A549 (cell line): ENCODE measurements at regions not wholly inside any gene's neighbourhood (a gene's known extent, or its start where the extent isn't known, plus 50 kb on each side); places are given as distances from the start of the nearest gene placed in this dataset.

Experiments used
- ATAC-seq, 2 experiments: fragments of 200-7000 bp in 1 of 2; fragments of >200 bp in 1 of 2; cut with Nextera tagmentation in 1 of 2; cut with Tn5 transposase in 1 of 2; 3 replicates each; pipeline versions ENCODE4 v1.8.0 to v1.9.1; 2018 to 2020; ENCODE audit warnings: mild to moderate bottlenecking in 1 of 2, moderate library complexity in 1 of 2
- CTCF ChIA-PET: fragments of 300-600 bp; sonication (Branson Sonifier 250); formaldehyde crosslinking; extraction: SDS; loops from one replicate; lab custom pipeline; 2021; ENCODE audit warnings: antibody characterized with exemption, inconsistent platforms; lab: Yijun Ruan, JAX
- POLR2A ChIA-PET: fragments of 350-600 bp; formaldehyde crosslinking; extraction: SDS; loops from one replicate; lab custom pipeline; 2021; ENCODE audit warnings: antibody characterized with exemption, inconsistent platforms; lab: Yijun Ruan, JAX
- DNase-seq, 2 experiments: peaks; one replicate each; pipeline versions ENCODE4 v3.0.0 to v3.0.0-alpha.2; 2011 to 2016; ENCODE audit warnings: low read depth in 1 of 2, low spot score in 1 of 2
- FAIRE-seq: peaks from 2 replicates; lab custom pipeline; 2011; peaks lifted over from hg19 to GRCh38; lab: Jason Lieb, UNC
- H3K27ac ChIP-seq, 2 experiments: fragments of >200 bp; sonication (Bioruptor Twin); formaldehyde crosslinking; 3 replicates each; pipeline ENCODE4 v1.5.1; 2016 to 2017
- H3K4me1 ChIP-seq: fragments of >200 bp; sonication (Bioruptor Twin); formaldehyde crosslinking; 3 replicates; pipeline ENCODE4 v1.6.1; 2016
- H3K4me2 ChIP-seq: fragments of >200 bp; sonication (Bioruptor Twin); formaldehyde crosslinking; 3 replicates; pipeline ENCODE4 v1.6.1; 2016
- H3K4me3 ChIP-seq: fragments of >200 bp; sonication (Bioruptor Twin); formaldehyde crosslinking; 3 replicates; pipeline ENCODE4 v1.5.1; 2016
- H3K9me3 ChIP-seq: fragments of >200 bp; sonication (Bioruptor Twin); formaldehyde crosslinking; 3 replicates; pipeline ENCODE4 v1.6.1; 2016
- CBX8 ChIP-seq: fragments of 200-600 bp; sonication (generic); IDR thresholded peaks from 2 replicates; pipeline ENCODE4 v1.6.1; 2016
- CEBPB ChIP-seq, 2 experiments: fragments of >200 bp in 1 of 2; sonication (Bioruptor Twin) in 1 of 2; formaldehyde crosslinking in 1 of 2; IDR thresholded peaks; 2 replicates each; pipeline ENCODE4 v1.6.1; 2012 to 2016
- CHD2 ChIP-seq: fragments of 150-350 bp; IDR thresholded peaks from 2 replicates; pipeline ENCODE4 v1.6.1; 2014; ENCODE audit warnings: low read length; ENCODE audit not compliant: partially characterized antibody
- CHD4 ChIP-seq: fragments of 200-600 bp; sonication (generic); IDR thresholded peaks from 2 replicates; pipeline ENCODE4 v1.6.1; 2016; ENCODE audit warnings: antibody characterized with exemption, mild to moderate bottlenecking, borderline replicate concordance
- EHF ChIP-seq: fragments of 250-450 bp; sonication (Bioruptor Pico); IDR thresholded peaks from 2 replicates; pipeline ENCODE4 v1.5.0; 2020; ENCODE audit warnings: mild to moderate bottlenecking
- EP300 ChIP-seq, 2 experiments: fragments of >200 bp; sonication (Bioruptor Twin); formaldehyde crosslinking; IDR thresholded peaks; 2 replicates in 1 of 2; 3 replicates in 1 of 2; pipeline ENCODE4 v1.6.1; 2016 to 2017
- ESRRA ChIP-seq: fragments of 150-350 bp; IDR thresholded peaks from 2 replicates; pipeline ENCODE4 v1.6.1; 2014; ENCODE audit warnings: mild to moderate bottlenecking, low read length, borderline replicate concordance
- HOXB5 ChIP-seq: fragments of 250-450 bp; sonication (Bioruptor Pico); IDR thresholded peaks from 2 replicates; pipeline ENCODE4 v1.5.0; 2020; ENCODE audit warnings: mild to moderate bottlenecking, moderate library complexity
- JUN ChIP-seq, 2 experiments: fragments of >200 bp; sonication (Bioruptor Twin); formaldehyde crosslinking; IDR thresholded peaks; 2 replicates in 1 of 2; 3 replicates in 1 of 2; pipeline ENCODE4 v1.6.1; 2016 to 2017
- JUNB ChIP-seq: fragments of >200 bp; sonication (Bioruptor Twin); formaldehyde crosslinking; IDR thresholded peaks from 2 replicates; pipeline ENCODE4 v1.6.1; 2016
- KDM1A ChIP-seq: fragments of 200-600 bp; sonication (generic); IDR thresholded peaks from 2 replicates; pipeline ENCODE4 v1.6.1; 2016; ENCODE audit warnings: low read depth, mild to moderate bottlenecking
- MAFK ChIP-seq: fragments of 450-650 bp; IDR thresholded peaks from 2 replicates; pipeline ENCODE4 v1.6.1; 2014; ENCODE audit not compliant: partially characterized antibody
- NFE2L2 ChIP-seq: fragments of 150-350 bp; conservative IDR thresholded peaks from 2 replicates; pipeline ENCODE4 v1.6.1; 2014; ENCODE audit warnings: low read length
- POLR2AphosphoS2 ChIP-seq: conservative IDR thresholded peaks from 2 replicates; pipeline ENCODE4 v1.6.1; 2012; ENCODE audit warnings: low read length, improper control_type of control experiment, inconsistent platforms
- RARB ChIP-seq: fragments of 250-450 bp; sonication (Bioruptor Pico); IDR thresholded peaks from 2 replicates; pipeline ENCODE4 v1.8.0; 2021; ENCODE audit warnings: mild to moderate bottlenecking, moderate library complexity
- SMC3 ChIP-seq: fragments of >200 bp; sonication (Bioruptor Twin); formaldehyde crosslinking; IDR thresholded peaks from 3 replicates; pipeline ENCODE4 v1.6.1; 2018; ENCODE audit warnings: inconsistent platforms
- ZNF302 ChIP-seq: fragments of 250-450 bp; sonication (Bioruptor Pico); IDR thresholded peaks from 2 replicates; pipeline ENCODE4 v1.9.0; 2021; ENCODE audit warnings: inconsistent platforms, mild to moderate bottlenecking, moderate library complexity
- WGBS: methylation state at CpG from one replicate; pipeline ENCODE4 v1.1.6; 2017; ENCODE audit errors: missing lambda C conversion rate; 5-methylcytosine and 5-hydroxymethylcytosine counted together
- TF ChIP-seq, protein P1 (sequence below): fragments of 450-650 bp; IDR thresholded peaks from 2 replicates; pipeline ENCODE4 v1.6.1; 2014; ENCODE audit warnings: antibody characterized with exemption
- TF ChIP-seq, protein P2 (sequence below): fragments of >200 bp; sonication (Bioruptor Twin); formaldehyde crosslinking; IDR thresholded peaks from 2 replicates; pipeline ENCODE4 v1.6.1; 2016
- TF ChIP-seq, protein P3 (sequence below): fragments of >200 bp; sonication (Bioruptor Twin); formaldehyde crosslinking; IDR thresholded peaks from 3 replicates; pipeline ENCODE4 v1.6.1; 2016
- TF ChIP-seq, protein P4 (sequence below): IDR thresholded peaks from 2 replicates; pipeline ENCODE4 v1.6.1; 2012; ENCODE audit warnings: low read depth, borderline replicate concordance
- TF ChIP-seq, protein P5 (sequence below): fragments of 150-350 bp; IDR thresholded peaks from 2 replicates; pipeline ENCODE4 v1.6.1; 2014; ENCODE audit warnings: low read depth, mild to moderate bottlenecking, low read length
- TF ChIP-seq, protein P6 (sequence below): IDR thresholded peaks from 2 replicates; pipeline ENCODE4 v1.6.1; 2012
- TF ChIP-seq, protein P7 (sequence below): fragments of 200-600 bp; sonication (generic); IDR thresholded peaks from 2 replicates; pipeline ENCODE4 v1.6.1; 2016; ENCODE audit warnings: antibody characterized with exemption, mild to moderate bottlenecking, moderate library complexity

DNA sequence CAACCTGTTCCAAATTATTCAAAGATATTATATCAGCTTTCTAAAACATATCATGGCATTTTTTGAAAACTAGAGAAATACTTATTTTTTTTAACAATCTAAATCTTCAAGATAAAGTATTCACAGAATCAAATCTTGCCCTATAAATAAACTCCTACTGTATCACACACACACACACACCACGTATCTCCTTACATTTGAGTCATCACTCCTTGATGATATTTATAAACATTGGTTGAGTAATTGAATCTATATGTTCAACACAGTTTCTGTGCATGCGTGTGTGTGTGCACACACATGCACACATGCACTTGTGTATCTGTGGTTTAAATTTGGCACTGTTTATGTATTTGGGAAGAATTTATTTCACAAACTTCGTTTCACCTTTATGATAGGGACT lies 1716.4 kb downstream of the EFNA5 start:
- CTCF ChIA-PET: interaction anchor here (0.6 kb wide), 1 partner anchor 171 kb away, joined by 3 read pairs; no protein-coding TSS in a partner anchor
- H3K9me3 ChIP-seq: no peaks in the 10 kb centered on the region

DNA sequence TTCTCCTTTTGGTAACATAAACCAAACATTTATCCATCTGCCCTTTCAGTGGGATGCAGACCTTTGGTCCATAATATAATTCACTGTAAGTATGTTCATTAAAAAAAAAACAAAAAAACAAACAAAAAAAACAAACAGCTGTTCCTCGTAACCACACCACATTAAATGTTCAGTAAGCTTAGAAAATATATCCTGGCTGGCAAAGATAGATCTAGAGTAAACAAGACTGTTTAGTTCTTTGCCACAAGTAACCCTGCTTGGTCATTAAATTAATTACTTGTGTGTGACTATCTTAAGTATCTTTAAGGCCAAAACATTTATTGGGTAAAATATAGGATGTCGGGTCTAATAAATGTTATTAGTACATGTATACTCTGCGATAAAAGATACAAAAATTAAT lies 1717.1 kb downstream of the EFNA5 start:
- ATAC-seq: no peak
- FAIRE-seq: no peak
- Histone ChIP-seq H3K9me3 (no peaks in the 10 kb centered on the region), H3K4me3 (no peak overlapping the region), H3K4me2 (no peak overlapping the region), H3K4me1 (peaks cover 8% of the 10 kb centered on the region; the same call in 2 of the 3 replicates), H3K27ac (no peak overlapping the region)
- CTCF ChIA-PET: interaction anchor here (0.6 kb wide), 1 partner anchor 170 kb away, joined by 3 read pairs; no protein-coding TSS in a partner anchor
- TF ChIP-seq JUN (IDR thresholded peaks at IDR 0.05) (no peak), EHF (CRISPR knock-in tag) (no peak), CHD2 (no peak), JUNB (no peak), RARB (CRISPR knock-in tag) (no peak), SMC3 (no peak), CEBPB (IDR thresholded peaks at IDR 0.05) (no peak), NFE2L2 (no peak)
- TF ChIP-seq, protein P1, sequence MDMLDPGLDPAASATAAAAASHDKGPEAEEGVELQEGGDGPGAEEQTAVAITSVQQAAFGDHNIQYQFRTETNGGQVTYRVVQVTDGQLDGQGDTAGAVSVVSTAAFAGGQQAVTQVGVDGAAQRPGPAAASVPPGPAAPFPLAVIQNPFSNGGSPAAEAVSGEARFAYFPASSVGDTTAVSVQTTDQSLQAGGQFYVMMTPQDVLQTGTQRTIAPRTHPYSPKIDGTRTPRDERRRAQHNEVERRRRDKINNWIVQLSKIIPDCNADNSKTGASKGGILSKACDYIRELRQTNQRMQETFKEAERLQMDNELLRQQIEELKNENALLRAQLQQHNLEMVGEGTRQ: no peak
- TF ChIP-seq, protein P2, sequence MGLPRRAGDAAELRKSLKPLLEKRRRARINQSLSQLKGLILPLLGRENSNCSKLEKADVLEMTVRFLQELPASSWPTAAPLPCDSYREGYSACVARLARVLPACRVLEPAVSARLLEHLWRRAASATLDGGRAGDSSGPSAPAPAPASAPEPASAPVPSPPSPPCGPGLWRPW: no peak
- no peak for DNase-seq
- WGBS: 66% methylated on average over 3 of the region's 3 CpGs
- POLR2A ChIA-PET: no interaction called here

More for the DNA sequence above, 1716.4 kb downstream of the EFNA5 start:
- peaks cover 8% of the 10 kb centered on the region; the same call in 2 of the 3 replicates for H3K4me1 ChIP-seq
- H3K4me2 ChIP-seq: no peak overlapping the region
- no peak for TF ChIP-seq MAFK
- no peak for TF ChIP-seq KDM1A
- no peak for TF ChIP-seq CHD4
- TF ChIP-seq, protein P3, sequence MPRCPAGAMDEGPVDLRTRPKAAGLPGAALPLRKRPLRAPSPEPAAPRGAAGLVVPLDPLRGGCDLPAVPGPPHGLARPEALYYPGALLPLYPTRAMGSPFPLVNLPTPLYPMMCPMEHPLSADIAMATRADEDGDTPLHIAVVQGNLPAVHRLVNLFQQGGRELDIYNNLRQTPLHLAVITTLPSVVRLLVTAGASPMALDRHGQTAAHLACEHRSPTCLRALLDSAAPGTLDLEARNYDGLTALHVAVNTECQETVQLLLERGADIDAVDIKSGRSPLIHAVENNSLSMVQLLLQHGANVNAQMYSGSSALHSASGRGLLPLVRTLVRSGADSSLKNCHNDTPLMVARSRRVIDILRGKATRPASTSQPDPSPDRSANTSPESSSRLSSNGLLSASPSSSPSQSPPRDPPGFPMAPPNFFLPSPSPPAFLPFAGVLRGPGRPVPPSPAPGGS: no peak
- TF ChIP-seq CBX8: no peak
- TF ChIP-seq CHD2: no peak
- TF ChIP-seq, protein P4, sequence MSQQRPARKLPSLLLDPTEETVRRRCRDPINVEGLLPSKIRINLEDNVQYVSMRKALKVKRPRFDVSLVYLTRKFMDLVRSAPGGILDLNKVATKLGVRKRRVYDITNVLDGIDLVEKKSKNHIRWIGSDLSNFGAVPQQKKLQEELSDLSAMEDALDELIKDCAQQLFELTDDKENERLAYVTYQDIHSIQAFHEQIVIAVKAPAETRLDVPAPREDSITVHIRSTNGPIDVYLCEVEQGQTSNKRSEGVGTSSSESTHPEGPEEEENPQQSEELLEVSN: no peak
- no peak for TF ChIP-seq HOXB5 (CRISPR knock-in tag)
- no peak for TF ChIP-seq ZNF302 (CRISPR knock-in tag)
- H3K27ac ChIP-seq: no peak overlapping the region
- DNase-seq (no peak), FAIRE-seq (no peak), ATAC-seq (no peak)
- POLR2A ChIA-PET: no interaction called here
- WGBS: 56% methylated on average over 3 of the region's 3 CpGs
- H3K4me3 ChIP-seq: no peak overlapping the region

DNA sequence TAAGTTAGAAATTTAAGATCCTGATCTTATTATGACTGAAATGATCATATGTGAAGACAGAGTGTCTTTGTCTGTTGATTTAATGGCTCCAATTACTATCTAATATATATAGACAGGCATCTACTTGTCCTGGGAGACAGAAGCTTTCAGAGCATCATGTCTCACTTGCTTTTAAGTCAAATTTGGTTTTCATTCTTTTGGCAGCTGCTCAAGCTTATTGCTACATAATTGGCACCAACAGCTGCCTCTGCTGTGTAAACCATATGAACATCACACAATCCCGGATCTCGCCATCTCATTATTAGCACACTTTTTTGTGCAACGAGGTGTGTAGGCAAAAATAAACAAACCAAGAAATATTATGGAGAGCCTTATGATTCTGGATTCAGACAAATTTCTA lies 1717.9 kb downstream of the EFNA5 start:
- Histone ChIP-seq H3K4me2 (no peak overlapping the region), H3K27ac (no peak overlapping the region), H3K9me3 (no peaks in the 10 kb centered on the region), H3K4me1 (peaks cover 8% of the 10 kb centered on the region; the same call in 2 of the 3 replicates), H3K4me3 (no peak overlapping the region)
- ChIA-PET CTCF (no interaction called here), POLR2A (no interaction called here)
- ATAC-seq (no peak), DNase-seq (no peak), FAIRE-seq (no peak)
- WGBS: 49% methylated on average over 3 of the region's 3 CpGs
- TF ChIP-seq ESRRA (no peak), EP300 (IDR thresholded peaks at IDR 0.05) (no peak), CHD2 (no peak), JUN (IDR thresholded peaks at IDR 0.05) (no peak), POLR2AphosphoS2 (no peak), ZNF302 (CRISPR knock-in tag) (no peak), KDM1A (no peak), CHD4 (no peak)
- TF ChIP-seq, protein P5, sequence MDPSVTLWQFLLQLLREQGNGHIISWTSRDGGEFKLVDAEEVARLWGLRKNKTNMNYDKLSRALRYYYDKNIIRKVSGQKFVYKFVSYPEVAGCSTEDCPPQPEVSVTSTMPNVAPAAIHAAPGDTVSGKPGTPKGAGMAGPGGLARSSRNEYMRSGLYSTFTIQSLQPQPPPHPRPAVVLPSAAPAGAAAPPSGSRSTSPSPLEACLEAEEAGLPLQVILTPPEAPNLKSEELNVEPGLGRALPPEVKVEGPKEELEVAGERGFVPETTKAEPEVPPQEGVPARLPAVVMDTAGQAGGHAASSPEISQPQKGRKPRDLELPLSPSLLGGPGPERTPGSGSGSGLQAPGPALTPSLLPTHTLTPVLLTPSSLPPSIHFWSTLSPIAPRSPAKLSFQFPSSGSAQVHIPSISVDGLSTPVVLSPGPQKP: no peak
- TF ChIP-seq, protein P6, sequence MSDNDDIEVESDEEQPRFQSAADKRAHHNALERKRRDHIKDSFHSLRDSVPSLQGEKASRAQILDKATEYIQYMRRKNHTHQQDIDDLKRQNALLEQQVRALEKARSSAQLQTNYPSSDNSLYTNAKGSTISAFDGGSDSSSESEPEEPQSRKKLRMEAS: no peak
- TF ChIP-seq, protein P7, sequence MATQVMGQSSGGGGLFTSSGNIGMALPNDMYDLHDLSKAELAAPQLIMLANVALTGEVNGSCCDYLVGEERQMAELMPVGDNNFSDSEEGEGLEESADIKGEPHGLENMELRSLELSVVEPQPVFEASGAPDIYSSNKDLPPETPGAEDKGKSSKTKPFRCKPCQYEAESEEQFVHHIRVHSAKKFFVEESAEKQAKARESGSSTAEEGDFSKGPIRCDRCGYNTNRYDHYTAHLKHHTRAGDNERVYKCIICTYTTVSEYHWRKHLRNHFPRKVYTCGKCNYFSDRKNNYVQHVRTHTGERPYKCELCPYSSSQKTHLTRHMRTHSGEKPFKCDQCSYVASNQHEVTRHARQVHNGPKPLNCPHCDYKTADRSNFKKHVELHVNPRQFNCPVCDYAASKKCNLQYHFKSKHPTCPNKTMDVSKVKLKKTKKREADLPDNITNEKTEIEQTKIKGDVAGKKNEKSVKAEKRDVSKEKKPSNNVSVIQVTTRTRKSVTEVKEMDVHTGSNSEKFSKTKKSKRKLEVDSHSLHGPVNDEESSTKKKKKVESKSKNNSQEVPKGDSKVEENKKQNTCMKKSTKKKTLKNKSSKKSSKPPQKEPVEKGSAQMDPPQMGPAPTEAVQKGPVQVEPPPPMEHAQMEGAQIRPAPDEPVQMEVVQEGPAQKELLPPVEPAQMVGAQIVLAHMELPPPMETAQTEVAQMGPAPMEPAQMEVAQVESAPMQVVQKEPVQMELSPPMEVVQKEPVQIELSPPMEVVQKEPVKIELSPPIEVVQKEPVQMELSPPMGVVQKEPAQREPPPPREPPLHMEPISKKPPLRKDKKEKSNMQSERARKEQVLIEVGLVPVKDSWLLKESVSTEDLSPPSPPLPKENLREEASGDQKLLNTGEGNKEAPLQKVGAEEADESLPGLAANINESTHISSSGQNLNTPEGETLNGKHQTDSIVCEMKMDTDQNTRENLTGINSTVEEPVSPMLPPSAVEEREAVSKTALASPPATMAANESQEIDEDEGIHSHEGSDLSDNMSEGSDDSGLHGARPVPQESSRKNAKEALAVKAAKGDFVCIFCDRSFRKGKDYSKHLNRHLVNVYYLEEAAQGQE: no peak
